Lower leg skin (tissue), 3 donors: ENCODE measurements at regions not wholly inside any gene's neighbourhood (a gene's known extent, or its start where the extent isn't known, plus 50 kb on each side); places are given as distances from the start of the nearest gene placed in this dataset.

Experiments used
- POLR2A ChIP-seq, 2 donors: fragments of 450-650 bp; IDR thresholded peaks; one replicate each; pipeline ENCODE4 v1.6.1; 2016 to 2017; ENCODE audit warnings: antibody characterized with exemption in 2 of 2, mild to moderate bottlenecking in 1 of 2, moderate library complexity in 1 of 2
- TF ChIP-seq, protein P1 (sequence below), 3 donors: fragments of 450-650 bp; IDR thresholded peaks; one replicate each; pipeline ENCODE4 v1.5.1; 2016; ENCODE audit warnings: antibody characterized with exemption in 3 of 3, mild to moderate bottlenecking in 3 of 3, moderate library complexity in 2 of 3

DNA sequence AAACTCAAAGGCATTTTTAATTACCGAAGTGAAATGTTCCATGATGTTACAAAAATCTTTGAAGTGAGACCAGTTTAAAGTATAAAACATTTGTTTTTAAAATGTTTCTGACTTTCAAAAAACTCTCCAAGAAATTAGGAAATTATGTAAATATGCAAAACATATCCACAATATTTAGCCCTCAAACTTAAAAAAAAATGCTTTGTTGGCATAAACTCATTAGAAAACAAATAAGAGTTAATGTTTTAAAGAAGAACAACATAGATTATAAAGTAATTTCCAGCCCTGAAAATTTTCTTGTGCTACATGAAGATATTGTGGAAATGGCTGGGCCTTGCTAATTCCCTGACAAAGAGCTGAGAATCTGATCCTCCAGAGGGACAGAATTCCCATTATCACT, 199.7 kb upstream of the STARD13 start:
- TF ChIP-seq, protein P1, sequence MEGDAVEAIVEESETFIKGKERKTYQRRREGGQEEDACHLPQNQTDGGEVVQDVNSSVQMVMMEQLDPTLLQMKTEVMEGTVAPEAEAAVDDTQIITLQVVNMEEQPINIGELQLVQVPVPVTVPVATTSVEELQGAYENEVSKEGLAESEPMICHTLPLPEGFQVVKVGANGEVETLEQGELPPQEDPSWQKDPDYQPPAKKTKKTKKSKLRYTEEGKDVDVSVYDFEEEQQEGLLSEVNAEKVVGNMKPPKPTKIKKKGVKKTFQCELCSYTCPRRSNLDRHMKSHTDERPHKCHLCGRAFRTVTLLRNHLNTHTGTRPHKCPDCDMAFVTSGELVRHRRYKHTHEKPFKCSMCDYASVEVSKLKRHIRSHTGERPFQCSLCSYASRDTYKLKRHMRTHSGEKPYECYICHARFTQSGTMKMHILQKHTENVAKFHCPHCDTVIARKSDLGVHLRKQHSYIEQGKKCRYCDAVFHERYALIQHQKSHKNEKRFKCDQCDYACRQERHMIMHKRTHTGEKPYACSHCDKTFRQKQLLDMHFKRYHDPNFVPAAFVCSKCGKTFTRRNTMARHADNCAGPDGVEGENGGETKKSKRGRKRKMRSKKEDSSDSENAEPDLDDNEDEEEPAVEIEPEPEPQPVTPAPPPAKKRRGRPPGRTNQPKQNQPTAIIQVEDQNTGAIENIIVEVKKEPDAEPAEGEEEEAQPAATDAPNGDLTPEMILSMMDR (IDR thresholded peaks at IDR 0.05): no peak
- TF ChIP-seq POLR2A (IDR thresholded peaks at IDR 0.05): no peak
